Jurkat, Clone E6-1 (cell line): ENCODE measurements at regions not wholly inside any gene's neighbourhood (a gene's known extent, or its start where the extent isn't known, plus 50 kb on each side); places are given as distances from the start of the nearest gene placed in this dataset.
"Not testable (repeated sequence)": the region's sequence is repeated elsewhere in the genome, so short reads cannot be mapped to it uniquely, and the experiment has no call there.

ENCODE experiments used
- DNase-seq: peaks from one replicate; pipeline ENCODE4 v3.0.0-alpha.2; 2011; ENCODE audit warnings: low read depth, low spot score
- H3K4me3 ChIP-seq: 2 replicates; pipeline ENCODE4 v1.5.1; 2011; ENCODE audit warnings: mild to moderate bottlenecking, low read length, control low read depth, moderate library complexity

- DNase-seq = no peak
- H3K4me3 ChIP-seq = no peak overlapping the region
Measured at GRCh38 chr5:26434688-26435087, 603.7 kb downstream of the CDH9 start.

DNA sequence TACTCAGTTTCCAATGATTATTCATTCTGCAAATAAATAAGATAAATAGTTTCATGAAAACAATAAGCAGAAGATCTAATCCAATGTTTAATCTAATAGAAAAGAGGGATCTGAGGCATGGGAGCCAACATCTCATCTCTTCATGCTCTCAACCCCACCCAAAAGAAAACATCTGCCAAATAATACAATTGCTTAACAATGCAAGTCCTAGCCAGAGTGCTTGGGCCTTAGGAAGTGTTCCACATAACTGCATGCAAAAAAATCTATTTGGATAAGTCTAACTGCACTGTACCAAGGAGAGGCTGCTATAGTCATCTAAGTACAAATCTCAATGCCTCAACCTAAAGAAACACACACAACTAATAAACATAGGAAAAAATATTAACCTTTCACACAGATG is 606.0 kb downstream of the CDH9 start:
- H3K4me3 ChIP-seq = no peak overlapping the region
- DNase-seq = no peak

- H3K4me3 ChIP-seq = no peak overlapping the region
- no peak for DNase-seq
Measured at GRCh38 chr5:26430323-26430722, 608.1 kb downstream of the CDH9 start.

- H3K4me3 ChIP-seq = no peak overlapping the region
- DNase-seq = no peak
Measured at GRCh38 chr5:26427281-26427680, 611.1 kb downstream of the CDH9 start.

DNA sequence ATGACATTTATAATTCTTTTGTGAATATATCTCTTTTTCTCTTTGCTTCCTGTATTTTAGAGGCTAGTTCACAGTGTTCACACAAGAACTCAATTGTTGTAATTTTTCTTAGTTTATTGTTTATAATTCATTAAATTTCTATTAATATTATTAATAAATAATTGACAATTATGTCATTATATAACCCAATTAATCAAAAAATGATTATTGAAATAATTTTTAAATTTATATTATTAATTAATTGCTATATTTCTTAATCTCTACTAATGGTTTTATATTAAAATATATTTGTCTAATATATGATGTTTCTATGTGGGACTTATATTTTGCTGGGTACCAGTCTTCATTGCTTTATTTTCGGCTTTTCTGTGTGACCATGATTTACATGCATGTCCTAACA is 618.4 kb downstream of the CDH9 start:
- DNase-seq = no peak
- no peak overlapping the region for H3K4me3 ChIP-seq

GRCh38 chr5:26416911-26417310 is 621.5 kb downstream of the CDH9 start:
- no peak overlapping the region for H3K4me3 ChIP-seq
- no peak for DNase-seq

GRCh38 chr5:26415987-26416779 is 622.2 kb downstream of the CDH9 start:
- no peak overlapping the region for H3K4me3 ChIP-seq
- no peak for DNase-seq

DNA sequence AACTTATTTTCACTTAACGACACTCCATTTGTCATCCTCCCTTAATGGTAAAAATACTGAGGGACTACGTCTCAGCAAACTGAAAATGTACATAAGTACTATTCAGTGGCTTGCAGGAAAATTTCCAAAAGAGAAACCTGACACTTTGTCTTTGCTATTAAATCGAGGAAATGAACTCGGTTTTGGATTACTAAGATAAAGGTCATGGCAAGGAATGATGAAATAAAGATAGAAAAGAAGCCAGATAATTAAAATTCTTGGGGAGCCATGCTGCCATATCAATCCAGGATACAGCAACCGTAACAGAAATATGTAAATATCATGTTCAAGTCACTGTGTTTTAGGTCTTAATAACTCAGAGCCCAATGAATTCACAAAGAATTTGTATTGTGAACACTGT is 647.8 kb downstream of the CDH9 start:
- DNase-seq = no peak
- H3K4me3 ChIP-seq = no peak overlapping the region

GRCh38 chr5:26388976-26389375 is 649.4 kb downstream of the CDH9 start:
- H3K4me3 ChIP-seq = no peak overlapping the region
- DNase-seq = no peak

DNA sequence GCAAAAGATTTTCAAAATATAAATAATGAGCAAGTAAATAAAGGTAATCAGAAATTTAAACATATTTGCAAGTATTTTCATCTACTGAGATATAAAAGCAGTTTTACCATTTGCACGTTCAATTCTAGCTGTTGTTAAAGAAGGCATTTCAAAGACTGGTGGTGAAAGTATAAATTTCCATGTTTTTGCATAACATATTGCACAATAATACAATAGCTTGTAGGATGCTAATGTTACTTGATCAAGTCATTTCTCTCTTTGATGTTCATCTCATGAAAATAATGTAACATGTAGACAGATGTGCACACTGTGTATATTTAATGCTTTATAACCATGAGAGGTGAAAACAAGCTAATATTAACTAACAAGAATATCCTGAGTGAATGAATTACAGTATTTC is 651.9 kb downstream of the CDH9 start:
- DNase-seq = no peak
- no peak overlapping the region for H3K4me3 ChIP-seq

GRCh38 chr5:26364624-26365023 is 673.8 kb downstream of the CDH9 start:
- not testable (repeated sequence) for H3K4me3 ChIP-seq, DNase-seq

GRCh38 chr5:26343801-26344325 is 694.5 kb downstream of the CDH9 start:
- DNase-seq = no peak
- no peak overlapping the region for H3K4me3 ChIP-seq

DNA sequence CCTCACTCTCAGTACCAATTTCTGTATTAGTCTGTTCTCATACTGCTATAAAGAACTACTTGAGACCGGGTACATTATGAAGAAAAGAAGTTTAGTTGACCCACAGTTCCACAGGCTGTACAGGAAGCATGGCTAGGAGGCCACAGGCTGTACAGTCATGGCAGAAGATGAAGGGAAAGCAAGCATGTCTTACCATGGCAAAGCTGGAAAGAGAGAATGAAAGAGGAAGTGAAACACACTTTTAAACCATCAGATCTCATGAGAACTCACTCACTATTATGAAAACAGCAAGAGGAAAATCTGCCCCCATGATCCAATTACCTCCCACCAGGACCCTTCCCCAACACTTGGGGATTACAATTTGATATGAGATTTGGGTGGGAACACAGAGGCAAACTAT is 698.8 kb downstream of the CDH9 start:
- DNase-seq = no peak

GRCh38 chr5:26329562-26330189 is 708.7 kb downstream of the CDH9 start:
- DNase-seq = no peak

More for the DNA sequence above, 698.8 kb downstream of the CDH9 start:
- no peak overlapping the region for H3K4me3 ChIP-seq

GRCh38 chr5:26326153-26326759 is 712.1 kb downstream of the CDH9 start:
- no peak for DNase-seq
- no peak overlapping the region for H3K4me3 ChIP-seq

More at GRCh38 chr5:26329562-26330189, 708.7 kb downstream of the CDH9 start:
- H3K4me3 ChIP-seq = no peak overlapping the region

- DNase-seq, H3K4me3 ChIP-seq: not testable (repeated sequence)
Measured at GRCh38 chr5:26325432-26325831, 713.0 kb downstream of the CDH9 start.

GRCh38 chr5:26324273-26324895 is 714.0 kb downstream of the CDH9 start:
- not testable (repeated sequence) for DNase-seq

GRCh38 chr5:26323794-26324193 is 714.6 kb downstream of the CDH9 start:
- DNase-seq = no peak
- no peak overlapping the region for H3K4me3 ChIP-seq

More at GRCh38 chr5:26324273-26324895, 714.0 kb downstream of the CDH9 start:
- not testable (repeated sequence) for H3K4me3 ChIP-seq

GRCh38 chr5:26321278-26321677 is 717.1 kb downstream of the CDH9 start:
- H3K4me3 ChIP-seq = no peak overlapping the region
- DNase-seq = no peak

DNA sequence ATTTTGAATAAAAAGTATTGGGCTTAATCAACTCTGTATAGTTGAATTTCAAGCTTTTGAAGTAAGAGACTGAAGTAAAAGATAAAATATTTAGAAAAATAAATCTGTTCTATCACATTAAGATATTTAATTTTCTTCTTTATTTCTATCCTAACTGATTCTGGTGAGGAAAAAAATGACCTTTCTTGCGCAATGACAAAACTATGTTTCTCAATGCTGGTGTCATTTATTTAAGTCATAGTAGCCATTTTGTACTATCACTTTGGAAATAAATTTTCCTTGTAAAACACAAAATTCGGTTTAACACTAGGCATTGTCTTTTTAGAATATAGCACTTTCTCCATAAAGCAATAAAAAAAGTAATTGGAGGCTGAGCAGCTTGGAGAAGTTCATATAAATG is 728.0 kb downstream of the CDH9 start:
- no peak for DNase-seq
- no peak overlapping the region for H3K4me3 ChIP-seq
